Mucosa of rectum (tissue), 2 donors: ENCODE measurements at regions not wholly inside any gene's neighbourhood (a gene's known extent, or its start where the extent isn't known, plus 50 kb on each side); places are given as distances from the start of the nearest gene placed in this dataset.

Experiments
- H3K27ac ChIP-seq, 2 donors: one replicate each; pipeline ENCODE4 v1.7.0; 2013; ENCODE audit warnings: inconsistent platforms in 2 of 2, low read depth in 2 of 2, low read length in 2 of 2
- H3K27me3 ChIP-seq, 2 donors: one replicate each; pipeline ENCODE4 v1.7.0; 2013; ENCODE audit warnings: low read length in 2 of 2; ENCODE audit not compliant: control insufficient read depth in 2 of 2, insufficient read depth in 2 of 2
- H3K36me3 ChIP-seq, 2 donors: one replicate each; pipeline ENCODE4 v1.7.0; 2013; ENCODE audit warnings: low read length in 2 of 2; ENCODE audit not compliant: control insufficient read depth in 2 of 2, insufficient read depth in 2 of 2
- H3K4me1 ChIP-seq, 2 donors: one replicate each; pipeline ENCODE4 v1.7.0; 2013; ENCODE audit warnings: low read length in 2 of 2, mild to moderate bottlenecking in 1 of 2; ENCODE audit not compliant: control insufficient read depth in 2 of 2, insufficient read depth in 2 of 2
- H3K4me3 ChIP-seq, 2 donors: one replicate each; pipeline ENCODE4 v1.7.0; 2013; ENCODE audit warnings: low read length in 2 of 2
- H3K9ac ChIP-seq, 2 donors: one replicate each; pipeline ENCODE4 v1.7.0; 2013; ENCODE audit warnings: low read length in 2 of 2, low read depth in 1 of 2, mild to moderate bottlenecking in 1 of 2
- H3K9me3 ChIP-seq, 2 donors: one replicate each; pipeline ENCODE4 v1.7.0; 2013; ENCODE audit warnings: low read length in 2 of 2; ENCODE audit not compliant: control insufficient read depth in 2 of 2
- donor health status: healthy.
- donor health status: Normal muscosa, but diverticular disease.

GRCh38 chr9:28946648-28947047 is 1373.4 kb upstream of the C9orf72 start:
- no peaks in the 10 kb centered on the region for H3K27me3 ChIP-seq
- H3K4me1 ChIP-seq, result no peaks in the 10 kb centered on the region
- no peak overlapping the region for H3K4me3 ChIP-seq
- no peaks in the 10 kb centered on the region for H3K36me3 ChIP-seq
- no peak overlapping the region for H3K27ac ChIP-seq
- no peaks in the 10 kb centered on the region for H3K9me3 ChIP-seq
- no peak overlapping the region for H3K9ac ChIP-seq

DNA sequence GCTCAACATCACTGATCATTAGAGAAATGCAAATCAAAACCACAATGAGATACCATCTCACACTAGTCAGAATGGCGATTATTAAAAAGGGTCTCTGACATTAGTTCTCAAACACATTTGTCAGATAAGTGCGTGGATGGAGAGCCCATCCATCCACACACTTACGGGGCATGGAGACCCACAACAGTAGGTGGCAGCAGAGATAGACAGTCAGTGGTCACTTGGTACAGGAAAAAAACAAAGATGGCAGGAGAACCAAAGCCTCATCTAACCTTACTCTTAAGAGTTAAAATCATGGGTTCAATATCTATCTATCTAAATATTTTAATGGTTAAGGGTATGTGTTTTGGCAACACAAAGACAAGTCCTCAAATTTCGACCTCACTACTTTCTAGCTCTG is 1378.7 kb upstream of the C9orf72 start:
- H3K4me3 ChIP-seq, result no peak overlapping the region
- no peak overlapping the region for H3K9ac ChIP-seq
- no peaks in the 10 kb centered on the region for H3K27me3 ChIP-seq
- no peak overlapping the region for H3K27ac ChIP-seq
- H3K36me3 ChIP-seq, result no peaks in the 10 kb centered on the region
- H3K9me3 ChIP-seq, result no peaks in the 10 kb centered on the region
- H3K4me1 ChIP-seq, result no peaks in the 10 kb centered on the region

DNA sequence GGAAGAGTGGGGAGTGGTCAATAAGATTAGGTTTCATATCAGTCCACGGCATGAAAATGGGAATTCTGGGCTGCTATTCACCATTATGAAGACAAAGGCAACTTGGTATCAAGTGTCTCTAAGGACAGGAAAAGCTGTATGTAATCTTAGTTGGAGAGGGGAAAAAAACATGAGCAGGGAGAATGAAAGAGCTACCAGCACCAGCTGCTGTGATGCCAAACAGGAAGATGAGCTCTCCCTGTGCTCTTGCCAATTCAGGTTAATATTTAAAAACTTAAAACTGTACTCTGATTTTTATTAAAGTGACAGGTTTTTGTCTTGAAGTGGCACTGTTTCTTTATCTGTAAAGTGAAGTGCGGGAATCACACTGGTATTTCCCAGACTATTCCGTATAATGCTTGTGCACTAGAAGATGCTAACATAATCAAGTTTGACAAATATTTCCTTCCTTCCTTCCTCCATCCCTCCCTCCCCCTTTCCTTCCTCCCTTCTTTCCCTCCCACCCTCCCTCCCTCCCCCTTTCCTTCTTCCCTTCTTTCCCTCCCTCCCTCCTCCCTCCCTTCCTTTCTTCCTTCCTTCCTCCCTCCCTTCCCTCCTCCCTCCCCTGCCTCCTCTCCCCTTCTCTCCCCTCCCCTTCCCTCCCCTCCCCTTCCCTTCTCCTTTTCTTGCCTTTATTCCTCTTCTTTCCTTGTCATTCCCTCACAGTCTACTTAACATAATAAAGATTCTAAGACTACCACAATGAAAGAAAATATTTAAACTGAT is 1383.0 kb upstream of the C9orf72 start:
- no peaks in the 10 kb centered on the region for H3K9me3 ChIP-seq
- no peak overlapping the region for H3K4me3 ChIP-seq
- no peaks in the 10 kb centered on the region for H3K4me1 ChIP-seq
- H3K27me3 ChIP-seq, result no peaks in the 10 kb centered on the region
- H3K9ac ChIP-seq, result no peak overlapping the region
- H3K27ac ChIP-seq, result no peak overlapping the region
- no peaks in the 10 kb centered on the region for H3K36me3 ChIP-seq

DNA sequence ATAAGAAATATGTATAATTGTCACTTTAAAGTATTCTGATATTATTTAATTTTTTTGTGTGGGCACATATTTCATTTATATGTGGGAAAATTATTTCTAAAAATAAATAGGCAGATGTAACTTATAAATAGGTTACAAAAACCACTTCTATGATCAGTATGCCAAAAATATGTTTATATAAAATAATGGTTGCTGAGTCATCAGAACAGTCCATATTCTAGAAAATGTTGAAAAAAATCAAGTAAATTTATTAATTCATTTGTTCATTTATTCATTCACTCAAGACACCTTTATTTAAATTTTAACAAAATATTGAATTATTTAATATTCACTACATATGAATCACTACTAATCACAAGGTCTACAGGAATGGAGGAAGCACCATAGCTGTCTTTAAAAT is 1387.3 kb upstream of the C9orf72 start:
- Histone ChIP-seq H3K27me3 (no peaks in the 10 kb centered on the region), H3K27ac (no peak overlapping the region), H3K9me3 (no peaks in the 10 kb centered on the region), H3K4me3 (no peak overlapping the region), H3K9ac (no peak overlapping the region), H3K4me1 (no peaks in the 10 kb centered on the region), H3K36me3 (no peaks in the 10 kb centered on the region)

GRCh38 chr9:28961623-28962022 is 1388.3 kb upstream of the C9orf72 start:
- Histone ChIP-seq H3K9ac (no peak overlapping the region), H3K4me3 (no peak overlapping the region), H3K27me3 (no peaks in the 10 kb centered on the region), H3K27ac (no peak overlapping the region), H3K36me3 (no peaks in the 10 kb centered on the region), H3K4me1 (no peaks in the 10 kb centered on the region), H3K9me3 (no peaks in the 10 kb centered on the region)

GRCh38 chr9:28967226-28967625 is 1393.9 kb upstream of the C9orf72 start:
- no peaks in the 10 kb centered on the region for H3K27me3 ChIP-seq

GRCh38 chr9:28970241-28970654 is 1397.0 kb upstream of the C9orf72 start:
- Histone ChIP-seq H3K9ac (no peak overlapping the region), H3K36me3 (no peaks in the 10 kb centered on the region), H3K4me3 (no peak overlapping the region), H3K27ac (no peak overlapping the region), H3K9me3 (no peaks in the 10 kb centered on the region), H3K4me1 (no peaks in the 10 kb centered on the region), H3K27me3 (no peaks in the 10 kb centered on the region)

More at GRCh38 chr9:28967226-28967625, 1393.9 kb upstream of the C9orf72 start:
- H3K4me3 ChIP-seq, result no peak overlapping the region
- no peaks in the 10 kb centered on the region for H3K4me1 ChIP-seq
- H3K9ac ChIP-seq, result no peak overlapping the region
- H3K36me3 ChIP-seq, result no peaks in the 10 kb centered on the region
- no peaks in the 10 kb centered on the region for H3K9me3 ChIP-seq
- H3K27ac ChIP-seq, result no peak overlapping the region

GRCh38 chr9:28971881-28972280 is 1398.6 kb upstream of the C9orf72 start:
- Histone ChIP-seq H3K36me3 (no peaks in the 10 kb centered on the region), H3K27me3 (no peaks in the 10 kb centered on the region), H3K4me1 (no peaks in the 10 kb centered on the region), H3K27ac (no peak overlapping the region), H3K9ac (no peak overlapping the region), H3K4me3 (no peak overlapping the region), H3K9me3 (no peaks in the 10 kb centered on the region)

GRCh38 chr9:28976250-28976649 is 1403.0 kb upstream of the C9orf72 start:
- no peaks in the 10 kb centered on the region for H3K4me1 ChIP-seq
- H3K27ac ChIP-seq, result no peak overlapping the region
- no peaks in the 10 kb centered on the region for H3K36me3 ChIP-seq
- no peak overlapping the region for H3K9ac ChIP-seq
- no peaks in the 10 kb centered on the region for H3K27me3 ChIP-seq
- H3K4me3 ChIP-seq, result no peak overlapping the region
- no peaks in the 10 kb centered on the region for H3K9me3 ChIP-seq

DNA sequence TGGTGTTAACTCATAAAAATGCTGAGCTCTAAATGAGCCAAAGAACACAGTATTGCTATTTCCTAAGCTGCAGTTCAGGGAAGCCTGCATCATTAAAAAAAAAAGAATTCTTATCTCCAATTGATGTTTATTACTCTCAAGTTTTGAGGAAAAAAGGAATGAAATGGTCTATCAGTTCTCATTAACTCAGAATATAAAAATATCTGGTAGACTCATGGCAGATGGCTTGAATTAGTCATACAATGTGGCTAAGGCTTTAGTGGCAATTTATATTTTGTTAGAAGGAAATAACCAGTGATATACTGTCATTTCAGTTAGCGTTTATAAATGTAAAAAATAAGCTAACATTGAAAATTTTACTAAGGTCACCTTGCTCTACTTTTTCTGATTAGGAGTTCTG is 1403.4 kb upstream of the C9orf72 start:
- H3K36me3 ChIP-seq, result no peaks in the 10 kb centered on the region
- no peaks in the 10 kb centered on the region for H3K9me3 ChIP-seq

More for the DNA sequence above, 1403.4 kb upstream of the C9orf72 start:
- Histone ChIP-seq H3K4me3 (no peak overlapping the region), H3K27me3 (no peaks in the 10 kb centered on the region), H3K9ac (no peak overlapping the region), H3K27ac (no peak overlapping the region), H3K4me1 (no peaks in the 10 kb centered on the region)
